NCI-H2107 (cell line): ENCODE measurements at regions not wholly inside any gene's neighbourhood (a gene's known extent, or its start where the extent isn't known, plus 50 kb on each side); places are given as distances from the start of the nearest gene placed in this dataset.

Source experiments
- DNase-seq: peaks from one replicate; lab custom pipeline; 2025; lab: John Stamatoyannopoulos, UW

GRCh38 chr2:120991441-120991840 is 255.8 kb downstream of the GLI2 start:
- DNase-seq, result no peak

GRCh38 chr2:120992791-120993555 is 257.3 kb downstream of the GLI2 start:
- DNase-seq, result no peak

- no peak for DNase-seq
Observed at GRCh38 chr2:120993661-120994060, 258.0 kb downstream of the GLI2 start.

- no peak for DNase-seq
Observed at GRCh38 chr2:120994301-120994995, 258.8 kb downstream of the GLI2 start.

GRCh38 chr2:120995152-120995551 is 259.5 kb downstream of the GLI2 start:
- no peak for DNase-seq

- no peak for DNase-seq
Observed at GRCh38 chr2:120995656-120996190, 260.1 kb downstream of the GLI2 start.

- DNase-seq, result no peak
Observed at GRCh38 chr2:120999377-121000097, 263.9 kb downstream of the GLI2 start.

- DNase-seq, result no peak
Observed at GRCh38 chr2:121000804-121001203, 265.1 kb downstream of the GLI2 start.

GRCh38 chr2:121001641-121002040 is 266.0 kb downstream of the GLI2 start:
- no peak for DNase-seq

GRCh38 chr2:121002597-121002996 is 266.9 kb downstream of the GLI2 start:
- no peak for DNase-seq

- DNase-seq, result no peak
Observed at GRCh38 chr2:121003391-121003790, 267.7 kb downstream of the GLI2 start.

- no peak for DNase-seq
Observed at GRCh38 chr2:121004359-121004758, 268.7 kb downstream of the GLI2 start.

- DNase-seq, result no peak
Observed at GRCh38 chr2:121004950-121005349, 269.3 kb downstream of the GLI2 start.

GRCh38 chr2:121005453-121005852 is 269.8 kb downstream of the GLI2 start:
- DNase-seq, result no peak

- no peak for DNase-seq
Observed at GRCh38 chr2:121006743-121007489, 271.2 kb downstream of the GLI2 start.

GRCh38 chr2:121007490-121007853 is 271.8 kb downstream of the GLI2 start:
- no peak for DNase-seq

GRCh38 chr2:121008975-121009374 is 273.3 kb downstream of the GLI2 start:
- DNase-seq, result no peak

- DNase-seq, result no peak
Observed at GRCh38 chr2:121010998-121011397, 274.0 kb downstream of the TFCP2L1 start.

GRCh38 chr2:121014876-121015275 is 270.1 kb downstream of the TFCP2L1 start:
- DNase-seq, result no peak

GRCh38 chr2:121015971-121016485 is 269.0 kb downstream of the TFCP2L1 start:
- DNase-seq, result no peak

- no peak for DNase-seq
Observed at GRCh38 chr2:121017396-121017795, 267.6 kb downstream of the TFCP2L1 start.
